ENCODE measurements at regions not wholly inside any gene's neighbourhood (a gene's known extent, or its start where the extent isn't known, plus 50 kb on each side); places are given as distances from the start of the nearest gene placed in this dataset.
"Not testable (repeated sequence)": the region's sequence is repeated elsewhere in the genome, so short reads cannot be mapped to it uniquely, and the experiment has no call there.

GRCh38 chr9:83138422-83139135 lies 75.6 kb upstream of the RASEF start:
- DNase-seq (ENCODE audit: low spot score), result no peak

- DNase-seq (ENCODE audit: low spot score), result no peak
Observed at GRCh38 chr9:83133316-83133715, 70.4 kb upstream of the RASEF start.

DNA sequence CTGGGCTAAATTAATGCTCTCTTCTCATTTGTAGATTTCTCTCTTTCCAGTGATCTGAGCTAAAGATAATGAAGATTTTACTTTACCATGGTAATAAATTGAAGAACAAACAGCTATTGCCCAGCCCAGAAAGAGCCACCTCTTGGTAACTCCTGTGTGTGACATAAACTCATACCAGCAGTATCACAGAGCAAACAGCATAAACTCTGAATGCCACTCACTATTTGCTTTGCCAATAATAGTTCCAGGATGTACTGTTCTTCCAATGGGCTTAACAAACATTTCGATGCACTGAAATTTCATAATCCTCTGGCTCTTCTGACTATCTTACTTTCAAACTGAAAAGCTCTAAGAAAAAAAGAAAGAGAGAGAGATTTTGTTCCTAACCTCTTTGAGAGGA lies 69.8 kb upstream of the RASEF start:
- DNase-seq (ENCODE audit: low spot score), result no peak

DNA sequence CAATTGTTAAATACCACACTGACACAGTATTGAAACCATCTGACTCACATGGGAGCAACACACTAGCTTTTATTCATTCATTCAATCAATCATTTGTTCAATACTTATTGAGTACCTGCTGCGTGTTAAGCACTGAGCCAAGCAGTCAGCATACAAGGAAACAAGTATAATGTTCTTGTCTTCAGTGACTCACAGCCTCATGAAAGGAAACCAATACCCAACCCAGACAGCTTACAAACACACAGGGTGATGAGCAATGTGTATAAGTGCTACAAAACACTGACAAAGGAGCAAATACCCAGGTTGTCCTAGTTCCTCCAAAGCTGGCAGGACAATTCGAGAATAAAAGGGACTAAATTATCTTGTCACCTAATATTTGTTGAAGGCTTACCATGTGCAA lies 67.6 kb upstream of the RASEF start:
- no peak for DNase-seq (ENCODE audit: low spot score)

GRCh38 chr9:83125671-83126070 lies 62.7 kb upstream of the RASEF start:
- no peak for DNase-seq (ENCODE audit: low spot score)

DNA sequence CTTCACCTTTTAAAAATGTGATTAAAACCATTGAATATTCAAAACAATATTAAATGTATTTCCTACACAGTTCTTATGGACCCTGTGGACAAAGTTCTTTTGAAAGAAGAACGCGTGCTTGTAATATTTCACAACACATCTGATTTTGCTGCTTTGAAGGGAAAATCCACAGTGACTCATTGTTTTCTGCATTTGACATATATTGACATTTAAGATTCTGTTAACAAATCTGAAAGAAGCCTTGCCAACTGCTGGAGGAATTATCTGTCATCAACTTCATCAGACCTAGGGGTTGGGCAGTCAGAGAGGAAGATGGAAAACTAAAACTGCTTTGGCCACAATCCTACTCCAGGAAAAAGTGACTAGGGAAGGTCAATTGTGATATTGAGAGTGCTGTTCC lies 56.9 kb upstream of the RASEF start:
- DNase-seq (ENCODE audit: low spot score), result no peak

GRCh38 chr9:83116026-83116425 lies 53.1 kb upstream of the RASEF start:
- DNase-seq (ENCODE audit: low spot score), result no peak

DNA sequence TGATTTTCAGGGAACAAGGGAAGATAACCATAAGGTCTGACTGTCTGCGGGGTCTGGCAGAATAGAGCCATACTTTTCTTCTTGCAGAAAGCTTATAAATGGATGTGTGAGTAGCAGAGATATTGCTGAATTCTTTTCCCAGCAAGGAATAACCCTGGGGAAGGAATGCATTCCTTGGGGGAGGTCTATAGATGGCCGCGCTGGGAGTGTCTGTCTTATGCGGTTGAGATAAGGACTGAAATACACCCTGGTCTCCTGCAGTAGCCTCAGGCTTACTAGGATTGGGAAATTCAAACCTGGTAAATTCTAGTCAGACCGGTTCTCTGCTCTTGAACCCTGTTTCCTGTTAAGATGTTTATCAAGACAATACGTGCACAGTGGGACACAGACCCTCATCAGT lies 50.5 kb upstream of the RASEF start:
- not testable (repeated sequence) for DNase-seq (ENCODE audit: low spot score)

Data from AG08395 (cell line).